B cell (primary cell): ENCODE measurements at regions not wholly inside any gene's neighbourhood (a gene's known extent, or its start where the extent isn't known, plus 50 kb on each side); places are given as distances from the start of the nearest gene placed in this dataset.

Source experiments
- ATAC-seq: fragments of 200-7000 bp; cut with Tn5 transposase; one replicate; pipeline ENCODE4 v1.10.0; 2021; ENCODE audit warnings: low read depth, mild to moderate bottlenecking, moderate number of reproducible peaks, moderate library complexity
- CTCF ChIA-PET: fragments of 350-600 bp; sonication (Branson Sonifier 250); formaldehyde crosslinking; loops from one replicate; lab custom pipeline; 2021; ENCODE audit warnings: antibody characterized with exemption, inconsistent platforms; lab: Charles Lee
- POLR2A ChIA-PET: fragments of 350-600 bp; sonication (Branson Sonifier 250); formaldehyde crosslinking; loops from one replicate; lab custom pipeline; 2021; ENCODE audit warnings: antibody characterized with exemption; lab: Charles Lee
- DNase-seq: peaks from one replicate; pipeline ENCODE4 v3.0.0; 2013
- H2AFZ ChIP-seq: 2 replicates; pipeline ENCODE4 v1.6.1; 2012; ENCODE audit warnings: mild to moderate bottlenecking, low read depth, low read length; ENCODE audit not compliant: insufficient read depth, poor library complexity, severe bottlenecking
- H3K27ac ChIP-seq, 2 donors: 1 replicate in 1 of 2; 2 replicates in 1 of 2; pipeline ENCODE4 v1.5.1; 2012 to 2013; ENCODE audit warnings: low read length in 2 of 2, mild to moderate bottlenecking in 2 of 2, moderate library complexity in 1 of 2
- H3K27me3 ChIP-seq, 4 experiments: fragments of 200-600 bp in 1 of 4; sonication (generic) in 1 of 4; replicated peaks in 1 of 4; 1 replicate in 2 of 4; 2 replicates in 2 of 4; pipeline versions ENCODE4 v1.6.1 to v1.7.0; 2013 to 2016; ENCODE audit warnings: low read length in 3 of 4, mild to moderate bottlenecking in 2 of 4, mixed read lengths in 1 of 4, moderate library complexity in 1 of 4; ENCODE audit not compliant: insufficient read depth in 4 of 4, control insufficient read depth in 3 of 4; ENCODE audit errors: control extremely low read depth in 1 of 4
- H3K36me3 ChIP-seq, 2 experiments: replicated peaks in 1 of 2; 1 replicate in 1 of 2; 2 replicates in 1 of 2; pipeline versions ENCODE4 v1.6.1 to v1.7.1; 2013; ENCODE audit warnings: low read length in 1 of 2; ENCODE audit not compliant: insufficient read depth in 2 of 2, control insufficient read depth in 1 of 2; ENCODE audit errors: control extremely low read depth in 1 of 2, extremely low read depth in 1 of 2
- H3K4me1 ChIP-seq, 2 donors: fragments of 200-600 bp in 1 of 2; sonication (generic) in 1 of 2; 1 replicate in 1 of 2; 2 replicates in 1 of 2; pipeline versions ENCODE4 v1.5.1 to v1.6.1; 2013 to 2017; ENCODE audit warnings: low read length in 2 of 2; ENCODE audit not compliant: control insufficient read depth in 2 of 2, insufficient read depth in 2 of 2
- H3K4me2 ChIP-seq: replicated peaks from 2 replicates; pipeline ENCODE3; 2012; ENCODE audit warnings: mild to moderate bottlenecking, low read depth, low read length; ENCODE audit not compliant: poor library complexity, severe bottlenecking
- H3K4me3 ChIP-seq, 5 experiments: fragments of 200-600 bp in 1 of 5; sonication (generic) in 1 of 5; 1 replicate in 3 of 5; 2 replicates in 2 of 5; pipeline versions ENCODE4 v1.5.1 to v1.7.0; 2011 to 2016; ENCODE audit warnings: low read length in 4 of 5, mild to moderate bottlenecking in 4 of 5, low read depth in 2 of 5, control low read depth in 1 of 5, moderate library complexity in 1 of 5; ENCODE audit not compliant: insufficient read depth in 1 of 5; ENCODE audit errors: control extremely low read depth in 1 of 5, extremely low read depth in 1 of 5
- H3K79me2 ChIP-seq: fragments of 200-600 bp; sonication (generic); one replicate; pipeline ENCODE4 v1.6.0; 2016; ENCODE audit warnings: low read length; ENCODE audit not compliant: control insufficient read depth, insufficient read depth
- H3K9ac ChIP-seq: fragments of 200-600 bp; sonication (generic); 2 replicates; pipeline ENCODE4 v1.6.1; 2017; ENCODE audit warnings: mild to moderate bottlenecking, low read length, moderate library complexity
- H3K9me3 ChIP-seq, 3 donors: one replicate each; pipeline versions ENCODE4 v1.6.1 to v1.7.1; 2013; ENCODE audit warnings: low read length in 2 of 3; ENCODE audit not compliant: control insufficient read depth in 2 of 3, insufficient read depth in 1 of 3; ENCODE audit errors: control extremely low read depth in 1 of 3
- H4K20me1 ChIP-seq: 2 replicates; pipeline ENCODE4 v1.6.0; 2012; ENCODE audit warnings: mild to moderate bottlenecking, low read length; ENCODE audit not compliant: insufficient read depth, control insufficient read depth, poor library complexity, severe bottlenecking
- H3K27ac Mint-ChIP-seq: one replicate; pipeline ENCODE4 v1.8.0; 2021; ENCODE audit warnings: mixed read lengths
- H3K27me3 Mint-ChIP-seq: one replicate; pipeline ENCODE4 v1.8.0; 2021; ENCODE audit warnings: mixed read lengths
- H3K4me1 Mint-ChIP-seq: one replicate; pipeline ENCODE4 v1.8.0; 2021; ENCODE audit warnings: mixed read lengths
- H3K4me3 Mint-ChIP-seq: one replicate; pipeline ENCODE4 v1.8.0; 2021; ENCODE audit warnings: mixed read lengths
- H3K9me3 Mint-ChIP-seq: one replicate; pipeline ENCODE4 v1.8.0; 2022; ENCODE audit warnings: mixed read lengths; ENCODE audit not compliant: insufficient read depth
- EZH2 ChIP-seq: IDR thresholded peaks from 2 replicates; pipeline ENCODE4 v1.6.1; 2012; ENCODE audit warnings: borderline replicate concordance, low read depth, mild to moderate bottlenecking, moderate library complexity, low read length; ENCODE audit not compliant: insufficient read depth, poor library complexity, severe bottlenecking
- WGBS: methylation state at CpG from one replicate; pipeline ENCODE4 v1.1.5; 2013; ENCODE audit warnings: missing lambda C conversion rate; ENCODE audit not compliant: insufficient coverage; 5-methylcytosine and 5-hydroxymethylcytosine counted together
- intact Hi-C: fragments of 100-400 bp; cut with micrococcal nuclease; formaldehyde crosslinking; loops from one replicate; pipeline ENCODE4 v1.10.0; 2022

DNA sequence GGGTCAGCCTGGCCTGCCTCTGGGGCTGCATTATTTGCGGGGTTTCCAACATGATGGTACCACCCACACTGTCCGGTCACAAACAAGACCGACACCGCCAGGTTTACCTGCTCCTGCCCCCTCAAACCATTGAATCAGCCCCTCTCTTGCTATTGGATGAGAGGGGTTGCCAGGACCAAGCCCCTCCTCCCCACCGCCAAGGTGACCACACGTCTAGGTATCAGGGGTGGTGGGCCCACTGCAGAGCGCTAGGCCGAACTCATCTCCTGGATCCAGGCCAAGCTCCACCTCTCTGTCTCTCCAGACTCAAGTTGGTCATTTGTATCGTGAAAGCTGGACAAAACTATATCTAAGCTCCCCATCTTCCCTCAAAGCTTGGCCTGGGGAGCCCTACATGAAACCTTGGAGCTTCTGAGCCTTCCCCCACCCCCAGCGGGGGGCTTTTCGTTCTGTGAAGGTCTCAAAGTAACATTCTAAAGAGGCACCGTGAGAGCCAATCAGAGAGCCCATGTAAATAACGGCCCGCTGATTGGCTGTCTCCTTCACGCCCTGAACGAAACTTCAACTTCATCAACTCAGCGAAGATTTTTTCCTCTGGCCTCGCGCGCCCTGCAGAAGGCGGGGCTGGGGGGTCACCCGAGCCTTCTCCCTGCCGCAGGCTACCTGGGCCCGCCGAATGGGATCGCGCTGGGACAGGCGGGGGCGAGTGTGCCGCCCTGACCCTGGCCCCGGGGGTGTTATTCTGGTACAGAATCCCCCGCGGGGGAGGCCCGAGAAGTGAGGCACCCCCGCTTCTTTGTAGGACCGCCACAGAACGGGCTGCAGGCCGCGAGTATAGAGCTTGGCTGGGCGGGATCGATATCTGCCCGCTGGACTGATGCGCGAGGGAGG, 49.6 kb upstream of the PSD2 start:
- intact Hi-C loops, result loop anchor here (1.0 to 10.0 kb wide), 5 partner anchors 19 to 341 kb away; partner anchors contain the start of genes SPATA24 and UBE2D2
- Mint-ChIP-seq H3K4me3 (peak overlapping the region; percentile 89), H3K27ac (peak overlapping the region; percentile 94), H3K9me3 (no peaks in the 10 kb centered on the region), H3K4me1 (peaks cover 79% of the 10 kb centered on the region), H3K27me3 (no peaks in the 10 kb centered on the region)
- Histone ChIP-seq H3K9ac (peak overlapping the region; percentile 78), H4K20me1 (no peaks in the 10 kb centered on the region), H2AFZ (peak overlapping the region; percentile 73), H3K9me3 (no peaks in the 10 kb centered on the region), H3K4me1 (peaks cover 50 to 68% of the 10 kb centered on the region in 2 donors), H3K4me2 (peak overlapping the region; percentile 84), H3K36me3 (no peaks in the 10 kb centered on the region), H3K27me3 (peaks cover 0 to 2% (median 0%) of the 10 kb centered on the region in 4 experiments), H3K79me2 (no peaks in the 10 kb centered on the region), H3K4me3 (peak overlapping the region in 4 of 5 experiments; percentile 57 to 71 (median 58)), H3K27ac (peak overlapping the region; percentile 82 to 85)
- DNase-seq (peak; percentile 84), ATAC-seq (peak; percentile 29)
- TF ChIP-seq EZH2, result no peak
- 5% methylated on average over 41 of the region's 44 CpGs for WGBS
- CTCF ChIA-PET, result interaction anchor here (0.6 to 11.2 kb wide), 12 partner anchors 13 to 229 kb away, joined by 3 to 120 read pairs (median 6); partner anchors contain the start of gene CXXC5
- POLR2A ChIA-PET, result interaction anchor here (0.6 to 7.6 kb wide), 17 partner anchors 12 to 472 kb away, joined by 3 to 81 read pairs (median 6); partner anchors contain the start of genes DNAJC18 and UBE2D2
